K562 (cell line): ENCODE measurements at regions not wholly inside any gene's neighbourhood (a gene's known extent, or its start where the extent isn't known, plus 50 kb on each side); places are given as distances from the start of the nearest gene placed in this dataset.

Experiments used
- ATAC-seq: fragments of 200-7000 bp; cut with Tn5 transposase; 3 replicates; pipeline ENCODE4 v1.9.1; 2020; ENCODE audit warnings: moderate library complexity
- BruUV-seq: library from RNA; stranded (reverse); fragments of 400-500 nt; replicated peaks from 2 replicates; lab custom pipeline; 2021; lab: Mats Ljungman, UMichigan
- CTCF ChIA-PET: fragments of 300-600 bp; formaldehyde crosslinking; extraction: SDS; loops from one replicate; lab custom pipeline; 2021; ENCODE audit warnings: low intra/inter-chr PET ratio; lab: Yijun Ruan, JAX
- POLR2A ChIA-PET: fragments of 300-600, 350-650 bp; sonication (Branson Sonifier 250); formaldehyde crosslinking; extraction: SDS; loops from one replicate; lab custom pipeline; 2021; ENCODE audit warnings: antibody characterized with exemption, inconsistent platforms; lab: Yijun Ruan, JAX
- DNase-seq, 4 experiments: peaks; one replicate each; pipeline versions ENCODE4 v3.0.0 to v3.0.0-alpha.2; 2011 to 2018; ENCODE audit warnings: low spot score in 3 of 4, mixed read lengths in 3 of 4; ENCODE audit errors: extremely low read depth in 1 of 4
- FAIRE-seq: peaks from 2 replicates; lab custom pipeline; 2011; peaks lifted over from hg19 to GRCh38; lab: Jason Lieb, UNC
- H2AFZ ChIP-seq: 2 replicates; pipeline ENCODE4 v1.6.0; 2011; ENCODE audit warnings: low read depth, low read length, control low read depth, inconsistent platforms
- H3K27ac ChIP-seq: fragments of 200-600 bp; 3 replicates; pipeline ENCODE4 v1.8.0; 2011; ENCODE audit warnings: low read depth, mild to moderate bottlenecking, control low read depth, inconsistent platforms, low read length, moderate library complexity, mixed read lengths; ENCODE audit errors: extremely low read depth
- H3K27me3 ChIP-seq, 2 experiments: fragments of 300-600 bp in 1 of 2; 2 replicates in 1 of 2; 3 replicates in 1 of 2; pipeline versions ENCODE4 v1.6.0 to v1.8.0; 2011; ENCODE audit warnings: inconsistent platforms in 2 of 2, low read length in 2 of 2, mild to moderate bottlenecking in 1 of 2, mixed read lengths in 1 of 2, moderate library complexity in 1 of 2; ENCODE audit not compliant: control insufficient read depth in 2 of 2, insufficient read depth in 2 of 2
- H3K36me3 ChIP-seq: fragments of 300-600 bp; 3 replicates; pipeline ENCODE4 v1.8.0; 2011; ENCODE audit warnings: mild to moderate bottlenecking, low read length, inconsistent platforms; ENCODE audit not compliant: control insufficient read depth, insufficient read depth
- H3K4me1 ChIP-seq, 2 experiments: fragments of 200-600 bp in 1 of 2; replicated peaks in 1 of 2; 2 replicates in 1 of 2; 3 replicates in 1 of 2; pipeline versions ENCODE4 v1.5.1 to v1.8.0; 2011; ENCODE audit warnings: inconsistent platforms in 2 of 2, low read length in 2 of 2, mild to moderate bottlenecking in 1 of 2, mixed read lengths in 1 of 2, moderate library complexity in 1 of 2; ENCODE audit not compliant: control insufficient read depth in 2 of 2, insufficient read depth in 2 of 2
- H3K4me2 ChIP-seq: 2 replicates; pipeline ENCODE4 v1.6.1; 2011; ENCODE audit warnings: low read length, control low read depth, inconsistent platforms, mixed read lengths; ENCODE audit not compliant: insufficient read depth
- H3K4me3 ChIP-seq: fragments of 200-600 bp; sonication (generic), shearing (Covaris generic); 2 replicates; pipeline ENCODE4 v1.5.1; 2016; ENCODE audit warnings: control low read depth, inconsistent platforms
- H3K79me2 ChIP-seq: fragments of 200-600 bp; 3 replicates; pipeline ENCODE4 v1.8.0; 2011; ENCODE audit warnings: low read length, inconsistent platforms; ENCODE audit not compliant: control insufficient read depth, insufficient read depth
- H3K9ac ChIP-seq, 2 experiments: 2 replicates each; pipeline versions ENCODE4 v1.6.0 to v1.6.1; 2011; ENCODE audit warnings: low read depth in 2 of 2, low read length in 2 of 2, control low read depth in 1 of 2, inconsistent platforms in 1 of 2, mild to moderate bottlenecking in 1 of 2, mixed read lengths in 1 of 2; ENCODE audit not compliant: insufficient read depth in 1 of 2
- H3K9me1 ChIP-seq: one replicate; pipeline ENCODE4 v1.6.0; 2011; ENCODE audit warnings: inconsistent platforms, mild to moderate bottlenecking, low read length, moderate library complexity; ENCODE audit not compliant: control insufficient read depth, insufficient read depth
- H3K9me3 ChIP-seq: replicated peaks from 2 replicates; pipeline ENCODE4 v1.5.1; 2011; ENCODE audit warnings: low read depth, low read length, inconsistent platforms; ENCODE audit not compliant: control insufficient read depth, insufficient read depth
- H4K20me1 ChIP-seq: replicated peaks from 2 replicates; pipeline ENCODE4 v1.6.1; 2011; ENCODE audit warnings: low read length, inconsistent platforms, mixed read lengths; ENCODE audit not compliant: control insufficient read depth, insufficient read depth
- JUNB ChIP-seq: fragments of 450-650 bp; formaldehyde crosslinking; conservative IDR thresholded peaks from 2 replicates; pipeline ENCODE4 v1.4.0; 2020; ENCODE audit warnings: mild to moderate bottlenecking
- PBX2 ChIP-seq, 2 experiments: IDR thresholded peaks in 1 of 2; conservative IDR thresholded peaks in 1 of 2; 2 replicates each; pipeline ENCODE4 v1.6.1; 2016; ENCODE audit warnings: low read depth in 2 of 2, mild to moderate bottlenecking in 1 of 2, missing compliant biosample characterization in 1 of 2, missing genetic modification characterization in 1 of 2, moderate library complexity in 1 of 2
- RAD21 ChIP-seq, 2 experiments: fragments of 250-450 bp in 1 of 2; fragments of 450-650 bp in 1 of 2; sonication (Bioruptor Pico) in 1 of 2; formaldehyde crosslinking in 1 of 2; IDR thresholded peaks in 1 of 2; conservative IDR thresholded peaks in 1 of 2; 2 replicates each; pipeline versions ENCODE4 v1.4.0 to v1.8.0; 2020 to 2022; ENCODE audit warnings: mild to moderate bottlenecking in 2 of 2, moderate library complexity in 1 of 2
- RFX5 ChIP-seq: IDR thresholded peaks from 2 replicates; pipeline ENCODE4 v1.6.1; 2011; ENCODE audit warnings: low read depth, mild to moderate bottlenecking, improper control_type of control experiment, low read length
- WGBS: fragments of 100-300 bp; shearing (Covaris generic); methylation state at CpG from one replicate; pipeline ENCODE4 v1.1.6; 2016; ENCODE audit warnings: low coverage, mixed read lengths; ENCODE audit not compliant: insufficient coverage; ENCODE audit errors: missing lambda C conversion rate; 5-methylcytosine and 5-hydroxymethylcytosine counted together
- in situ Hi-C: fragments of 300-500 bp; cut with MboI; formaldehyde crosslinking; loops from 4 replicates; pipeline ENCODE4 v1.15.0; 2018; ENCODE audit warnings: inconsistent platforms, mixed read lengths
- intact Hi-C: fragments of 100-400 bp; cut with micrococcal nuclease; formaldehyde crosslinking; loops from 2 replicates; pipeline ENCODE4 v1.14.2; 2022
- TF ChIP-seq, protein P1 (sequence below), 3 experiments: IDR thresholded peaks in 2 of 3; conservative IDR thresholded peaks in 1 of 3; 2 replicates each; pipeline ENCODE4 v1.5.1; 2011 to 2012; ENCODE audit warnings: low read length in 3 of 3, mild to moderate bottlenecking in 3 of 3, control low read depth in 2 of 3, improper control_type of control experiment in 1 of 3, inconsistent platforms in 1 of 3, low read depth in 1 of 3, mixed read lengths in 1 of 3, moderate library complexity in 1 of 3; ENCODE audit not compliant: insufficient read depth in 2 of 3

DNA sequence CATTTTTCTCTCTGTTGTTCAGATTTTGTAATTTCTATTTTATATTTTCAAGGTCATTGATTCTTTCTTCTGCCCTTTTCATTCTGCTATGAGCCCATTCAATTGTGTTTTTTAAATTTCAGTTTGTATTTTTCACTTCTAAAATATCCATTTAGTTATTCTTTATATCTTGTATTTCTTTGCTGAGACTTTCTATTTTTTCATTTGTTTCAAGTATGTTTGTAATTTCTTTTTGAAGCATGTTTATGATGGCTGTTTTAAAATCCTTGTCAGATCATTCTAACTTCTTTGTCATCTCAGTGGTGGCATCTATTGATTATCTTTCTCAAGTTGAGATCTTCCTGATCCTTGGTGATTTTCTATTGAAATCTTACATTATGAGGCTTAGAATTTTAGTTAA lies 157.2 kb upstream of the USP9X start:
- in situ Hi-C loops: no loop called here
- intact Hi-C loops: loop anchor here (10.0 kb wide), 1 partner anchor 123 kb away; no protein-coding TSS in a partner anchor
- ATAC-seq: no peak

DNA sequence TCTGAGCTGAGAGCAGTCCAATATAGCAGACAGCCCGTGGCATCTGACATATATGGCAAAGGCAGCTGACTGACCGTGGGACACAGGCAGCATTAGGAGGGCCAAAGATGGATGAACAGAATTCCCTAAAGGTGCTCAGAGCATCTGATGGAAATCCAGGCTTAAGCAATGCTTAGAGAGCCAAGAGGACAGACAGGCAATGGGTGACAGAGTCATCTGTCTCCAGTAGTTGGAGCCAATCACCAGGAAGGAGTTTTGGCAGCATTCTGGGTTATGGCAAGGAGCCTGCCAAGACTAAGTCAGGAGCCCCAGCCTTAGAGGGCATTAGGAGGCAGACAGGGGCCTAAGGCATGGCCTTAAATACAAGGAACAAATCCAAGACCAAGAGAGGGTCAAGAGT lies 153.3 kb upstream of the USP9X start:
- CTCF ChIA-PET: no interaction called here
- Histone ChIP-seq H3K27me3 (no peaks in the 10 kb centered on the region), H3K9ac (no peak overlapping the region), H3K9me3 (no peaks in the 10 kb centered on the region), H3K27ac (no peak overlapping the region; the same call in 2 of the 3 replicates), H2AFZ (no peak overlapping the region), H3K79me2 (no peaks in the 10 kb centered on the region), H3K4me1 (peaks cover 13 to 14% of the 10 kb centered on the region in 2 experiments; a peak in 4 of 5 replicates), H3K4me3 (no peak overlapping the region), H3K9me1 (no peaks in the 10 kb centered on the region), H4K20me1 (no peaks in the 10 kb centered on the region; the same call in 1 of the 2 replicates), H3K4me2 (no peak overlapping the region), H3K36me3 (no peaks in the 10 kb centered on the region)
- FAIRE-seq (no peak), DNase-seq (peak in 1 of 4 experiments; percentile 14), ATAC-seq (peak; percentile 44; the same call in 1 of the 3 replicates)
- 44% methylated on average over 2 of the region's 2 CpGs for WGBS
- TF ChIP-seq RAD21 (CRISPR knock-in tag; conservative IDR thresholded peaks at IDR 0.05 in 1 of 2, IDR thresholded peaks at IDR 0.05 in 1 of 2): 0 out of 4 replicates have a peak, but pooled peaks of 1 of the 2 experiments have one; percentile 9
- TF ChIP-seq PBX2 (CRISPR knock-in tag; IDR thresholded peaks at IDR 0.05; ENCODE audit: low read depth): no peak
- TF ChIP-seq PBX2 (tag; conservative IDR thresholded peaks at IDR 0.05; ENCODE audit: low read depth): no peak
- TF ChIP-seq RFX5: peak; percentile 78
- TF ChIP-seq, protein P1, sequence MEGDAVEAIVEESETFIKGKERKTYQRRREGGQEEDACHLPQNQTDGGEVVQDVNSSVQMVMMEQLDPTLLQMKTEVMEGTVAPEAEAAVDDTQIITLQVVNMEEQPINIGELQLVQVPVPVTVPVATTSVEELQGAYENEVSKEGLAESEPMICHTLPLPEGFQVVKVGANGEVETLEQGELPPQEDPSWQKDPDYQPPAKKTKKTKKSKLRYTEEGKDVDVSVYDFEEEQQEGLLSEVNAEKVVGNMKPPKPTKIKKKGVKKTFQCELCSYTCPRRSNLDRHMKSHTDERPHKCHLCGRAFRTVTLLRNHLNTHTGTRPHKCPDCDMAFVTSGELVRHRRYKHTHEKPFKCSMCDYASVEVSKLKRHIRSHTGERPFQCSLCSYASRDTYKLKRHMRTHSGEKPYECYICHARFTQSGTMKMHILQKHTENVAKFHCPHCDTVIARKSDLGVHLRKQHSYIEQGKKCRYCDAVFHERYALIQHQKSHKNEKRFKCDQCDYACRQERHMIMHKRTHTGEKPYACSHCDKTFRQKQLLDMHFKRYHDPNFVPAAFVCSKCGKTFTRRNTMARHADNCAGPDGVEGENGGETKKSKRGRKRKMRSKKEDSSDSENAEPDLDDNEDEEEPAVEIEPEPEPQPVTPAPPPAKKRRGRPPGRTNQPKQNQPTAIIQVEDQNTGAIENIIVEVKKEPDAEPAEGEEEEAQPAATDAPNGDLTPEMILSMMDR (IDR thresholded peaks at IDR 0.05 in 2 of 3, conservative IDR thresholded peaks at IDR 0.05 in 1 of 3; ENCODE audit: insufficient read depth in 2 of 3, low read depth in 1 of 3, low read length in 3 of 3): 0 out of 6 replicates have a peak, but pooled peaks of 1 of the 3 experiments have one; percentile 15
- intact Hi-C loops (loop anchor here (5.0 to 10.0 kb wide), 2 partner anchors 80 to 183 kb away; no protein-coding TSS in a partner anchor), in situ Hi-C loops (no loop called here)
- no TSS peak for BruUV-seq
- POLR2A ChIA-PET: interaction anchor here (0.8 kb wide), 1 partner anchor 9 kb away, joined by 3 read pairs; no protein-coding TSS in a partner anchor

More for the DNA sequence above, 157.2 kb upstream of the USP9X start:
- H3K79me2 ChIP-seq: no peaks in the 10 kb centered on the region
- no peaks in the 10 kb centered on the region for H3K9me3 ChIP-seq
- H3K4me1 ChIP-seq: peaks cover 7 to 9% of the 10 kb centered on the region in 2 experiments; a peak in 3 of 5 replicates
- ChIA-PET POLR2A (no interaction called here), CTCF (no interaction called here)
- DNase-seq (no peak), FAIRE-seq (no peak)
- BruUV-seq: no TSS peak
- no peaks in the 10 kb centered on the region for H3K9me1 ChIP-seq
- H4K20me1 ChIP-seq: no peaks in the 10 kb centered on the region
- H3K36me3 ChIP-seq: no peaks in the 10 kb centered on the region
- no peak overlapping the region for H3K27ac ChIP-seq
- no peak overlapping the region for H3K4me2 ChIP-seq
- no peak for TF ChIP-seq JUNB (CRISPR knock-in tag)
- no peak overlapping the region for H3K4me3 ChIP-seq
- H2AFZ ChIP-seq: no peak overlapping the region
- no peaks in the 10 kb centered on the region for H3K27me3 ChIP-seq
- no peak overlapping the region for H3K9ac ChIP-seq
